PC-3 (cell line): ENCODE measurements at regions not wholly inside any gene's neighbourhood (a gene's known extent, or its start where the extent isn't known, plus 50 kb on each side); places are given as distances from the start of the nearest gene placed in this dataset.

Source experiments
- ATAC-seq: fragments of 200-7000 bp; cut with Tn5 transposase; 2 replicates; pipeline ENCODE4 v1.9.1; 2020; ENCODE audit warnings: mild to moderate bottlenecking, moderate library complexity
- BruUV-seq: library from RNA; stranded (reverse); fragments of 400-500 nt; replicated peaks from 2 replicates; lab custom pipeline; 2021; lab: Mats Ljungman, UMichigan
- CTCF ChIA-PET: fragments of 300-600 bp; sonication (Branson Sonifier 250); formaldehyde crosslinking; loops from one replicate; lab custom pipeline; 2022; ENCODE audit warnings: antibody characterized with exemption; lab: Charles Lee
- POLR2A ChIA-PET: fragments of 300-600 bp; sonication (Branson Sonifier 250); formaldehyde crosslinking; loops from one replicate; lab custom pipeline; 2022; ENCODE audit warnings: antibody characterized with exemption; ENCODE audit not compliant: unreplicated experiment; lab: Charles Lee
- DNase-seq: peaks from one replicate; pipeline ENCODE4 v3.0.0-alpha.2; 2015
- H2AFZ ChIP-seq: fragments of 300-600 bp; sonication (generic); 2 replicates; pipeline ENCODE4 v1.6.0; 2016; ENCODE audit warnings: antibody characterized with exemption, low read length
- H3F3A ChIP-seq: fragments of 300-600 bp; sonication (generic); one replicate; pipeline ENCODE4 v1.6.0; 2017; ENCODE audit warnings: antibody characterized with exemption, low read length, control low read depth, mild to moderate bottlenecking; ENCODE audit not compliant: unreplicated experiment
- H3K27ac ChIP-seq: fragments of 300-600 bp; sonication (generic); 2 replicates; pipeline ENCODE4 v1.5.1; 2016; ENCODE audit warnings: mild to moderate bottlenecking, low read length
- H3K27me3 ChIP-seq: fragments of 300-600 bp; sonication (generic); 2 replicates; pipeline ENCODE4 v1.6.1; 2016; ENCODE audit warnings: low read length, mixed read lengths
- H3K36me3 ChIP-seq: fragments of 300-600 bp; sonication (generic); 2 replicates; pipeline ENCODE4 v1.6.1; 2016; ENCODE audit warnings: low read depth, mixed run types, low read length, mixed read lengths
- H3K4me1 ChIP-seq: fragments of 300-600 bp; sonication (generic); 2 replicates; pipeline ENCODE4 v1.5.1; 2016; ENCODE audit warnings: low read length; ENCODE audit not compliant: insufficient read depth
- H3K4me2 ChIP-seq: fragments of 300-600 bp; sonication (generic); 2 replicates; pipeline ENCODE4 v1.6.0; 2016; ENCODE audit warnings: low read length
- H3K4me3 ChIP-seq: fragments of 300-600 bp; sonication (generic); 2 replicates; pipeline ENCODE4 v1.5.1; 2016; ENCODE audit warnings: mild to moderate bottlenecking, low read length, mixed read lengths
- H3K79me2 ChIP-seq: fragments of 300-600 bp; sonication (generic); 2 replicates; pipeline ENCODE4 v1.6.1; 2017; ENCODE audit warnings: low read length, mixed read lengths
- H3K9ac ChIP-seq: fragments of 300-600 bp; sonication (generic); 2 replicates; pipeline ENCODE4 v1.6.0; 2016; ENCODE audit warnings: mild to moderate bottlenecking, low read length
- H3K9me2 ChIP-seq: fragments of 300-600 bp; sonication (generic); replicated peaks from 2 replicates; pipeline ENCODE4 v1.6.1; 2016; ENCODE audit warnings: mixed run types, low read length, mixed read lengths
- H3K9me3 ChIP-seq: fragments of 300-600 bp; sonication (generic); 2 replicates; pipeline ENCODE4 v1.6.1; 2016; ENCODE audit warnings: low read length, mixed read lengths
- H4K20me1 ChIP-seq: fragments of 300-600 bp; sonication (generic); 2 replicates; pipeline ENCODE4 v1.6.1; 2016; ENCODE audit warnings: low read length, mixed read lengths
- CTCF ChIP-seq: fragments of 300-600 bp; sonication (generic); conservative IDR thresholded peaks from 2 replicates; pipeline ENCODE4 v1.5.1; 2017; ENCODE audit warnings: antibody characterized with exemption, low read depth, mild to moderate bottlenecking, low read length
- EZH2 ChIP-seq: fragments of 300-600 bp; sonication (generic); IDR thresholded peaks from one replicate; pipeline ENCODE4 v1.6.1; 2017; ENCODE audit warnings: antibody characterized with exemption, mild to moderate bottlenecking, low read length; ENCODE audit not compliant: unreplicated experiment
- EZH2phosphoT487 ChIP-seq: fragments of 300-600 bp; sonication (generic); IDR thresholded peaks from 2 replicates; pipeline ENCODE4 v1.6.1; 2018; ENCODE audit warnings: mild to moderate bottlenecking, antibody characterized with exemption, low read length, borderline replicate concordance
- intact Hi-C: fragments of 100-400 bp; cut with micrococcal nuclease; formaldehyde crosslinking; loops from 2 replicates; pipeline ENCODE4 v1.9.0; 2023

- H3K79me2 ChIP-seq: no peaks in the 10 kb centered on the region
- no peak overlapping the region for H3K4me3 ChIP-seq
- intact Hi-C loops: loop anchor here (5.0 kb wide), 1 partner anchor 66 kb away; no protein-coding TSS in a partner anchor
- ATAC-seq: no peak
- peak; percentile 2 for DNase-seq
- H4K20me1 ChIP-seq: no peaks in the 10 kb centered on the region
- no peaks in the 10 kb centered on the region for H3K9me2 ChIP-seq
- H3K27ac ChIP-seq: no peak overlapping the region
- H3K4me1 ChIP-seq: peaks cover 13% of the 10 kb centered on the region
- no peaks in the 10 kb centered on the region for H3K9me3 ChIP-seq
- H3K4me2 ChIP-seq: no peak overlapping the region
- H2AFZ ChIP-seq: no peak overlapping the region
- BruUV-seq: no TSS peak
- TF ChIP-seq EZH2phosphoT487 (no peak), CTCF (no peak), EZH2 (no peak)
- H3K27me3 ChIP-seq: no peaks in the 10 kb centered on the region
- no peaks in the 10 kb centered on the region for H3K36me3 ChIP-seq
- ChIA-PET POLR2A (no interaction called here), CTCF (no interaction called here)
- H3K9ac ChIP-seq: no peak overlapping the region
- no peaks in the 10 kb centered on the region for H3F3A ChIP-seq
These were observed 441.9 kb downstream of the SPRY1 start for GRCh38 chr4:123838474-123838873.

DNA sequence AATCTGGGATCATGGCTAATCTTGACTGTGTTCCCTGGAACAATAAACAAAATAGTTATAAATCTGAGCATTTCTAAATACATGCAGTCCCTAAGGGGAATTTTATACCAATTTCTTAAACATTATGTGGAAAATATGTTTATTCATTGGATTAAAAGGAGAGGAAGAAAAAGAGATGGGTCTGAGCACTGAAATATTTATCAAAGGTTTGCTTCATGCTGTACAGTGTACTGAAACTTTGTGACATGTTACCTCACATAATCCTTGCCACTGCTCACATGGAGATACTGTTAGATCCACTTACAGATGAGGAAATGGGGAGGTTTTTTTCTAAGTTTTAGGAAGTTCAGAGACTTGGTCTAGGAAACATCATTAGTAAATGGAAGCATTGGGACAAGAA is 443.6 kb downstream of the SPRY1 start:
- H2AFZ ChIP-seq: no peak overlapping the region
- H3K9me3 ChIP-seq: no peaks in the 10 kb centered on the region
- no peaks in the 10 kb centered on the region for H3K36me3 ChIP-seq
- H3K27me3 ChIP-seq: no peaks in the 10 kb centered on the region
- H3K27ac ChIP-seq: no peak overlapping the region
- DNase-seq (no peak), ATAC-seq (no peak)
- CTCF ChIA-PET: no interaction called here
- H4K20me1 ChIP-seq: no peaks in the 10 kb centered on the region
- intact Hi-C loops: no loop called here
- no peak overlapping the region for H3K9ac ChIP-seq
- H3K79me2 ChIP-seq: no peaks in the 10 kb centered on the region
- H3K9me2 ChIP-seq: no peaks in the 10 kb centered on the region
- TF ChIP-seq CTCF: no peak
- no peak for TF ChIP-seq EZH2phosphoT487
- TF ChIP-seq EZH2: no peak
- no peaks in the 10 kb centered on the region for H3F3A ChIP-seq
- H3K4me3 ChIP-seq: no peak overlapping the region
- H3K4me1 ChIP-seq: peaks cover 8% of the 10 kb centered on the region
- POLR2A ChIA-PET: no interaction called here
- H3K4me2 ChIP-seq: no peak overlapping the region
- no TSS peak for BruUV-seq

- Histone ChIP-seq H3F3A (no peaks in the 10 kb centered on the region), H3K9me2 (no peaks in the 10 kb centered on the region), H3K4me2 (no peak overlapping the region), H2AFZ (no peak overlapping the region), H4K20me1 (no peaks in the 10 kb centered on the region), H3K27ac (no peak overlapping the region), H3K4me3 (no peak overlapping the region), H3K27me3 (no peaks in the 10 kb centered on the region), H3K79me2 (no peaks in the 10 kb centered on the region), H3K36me3 (no peaks in the 10 kb centered on the region), H3K9ac (no peak overlapping the region), H3K9me3 (no peaks in the 10 kb centered on the region), H3K4me1 (peaks cover 8% of the 10 kb centered on the region)
- DNase-seq: no peak
- ChIA-PET CTCF (no interaction called here), POLR2A (no interaction called here)
- intact Hi-C loops: no loop called here
- no TSS peak for BruUV-seq
- ATAC-seq: no peak
- TF ChIP-seq CTCF: no peak
- no peak for TF ChIP-seq EZH2phosphoT487
- no peak for TF ChIP-seq EZH2
These were observed 445.0 kb downstream of the SPRY1 start for GRCh38 chr4:123841447-123842121.
